ENCODE measurements at regions not wholly inside any gene's neighbourhood (a gene's known extent, or its start where the extent isn't known, plus 50 kb on each side); places are given as distances from the start of the nearest gene placed in this dataset.

DNA sequence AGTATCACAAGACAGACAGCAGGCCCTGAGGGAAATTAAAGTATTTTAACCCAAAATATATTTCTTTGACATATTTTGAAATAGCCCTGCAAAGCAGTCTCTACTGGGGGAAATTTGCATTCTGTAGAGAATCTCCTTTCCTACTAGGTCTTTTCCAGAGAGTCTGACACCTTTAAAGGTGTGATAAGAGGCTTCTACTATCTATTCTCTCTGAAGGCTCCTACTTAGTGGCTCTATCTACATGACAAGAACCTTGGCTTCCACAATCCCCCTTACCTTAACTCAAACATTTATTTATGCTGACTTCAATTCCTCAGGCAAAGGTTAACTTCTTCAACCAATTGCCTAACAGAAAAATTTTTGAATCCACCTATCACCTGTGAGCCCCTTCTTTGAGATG is 174.6 kb upstream of the GALNT5 start (continued):
- TF ChIP-seq, protein P1, sequence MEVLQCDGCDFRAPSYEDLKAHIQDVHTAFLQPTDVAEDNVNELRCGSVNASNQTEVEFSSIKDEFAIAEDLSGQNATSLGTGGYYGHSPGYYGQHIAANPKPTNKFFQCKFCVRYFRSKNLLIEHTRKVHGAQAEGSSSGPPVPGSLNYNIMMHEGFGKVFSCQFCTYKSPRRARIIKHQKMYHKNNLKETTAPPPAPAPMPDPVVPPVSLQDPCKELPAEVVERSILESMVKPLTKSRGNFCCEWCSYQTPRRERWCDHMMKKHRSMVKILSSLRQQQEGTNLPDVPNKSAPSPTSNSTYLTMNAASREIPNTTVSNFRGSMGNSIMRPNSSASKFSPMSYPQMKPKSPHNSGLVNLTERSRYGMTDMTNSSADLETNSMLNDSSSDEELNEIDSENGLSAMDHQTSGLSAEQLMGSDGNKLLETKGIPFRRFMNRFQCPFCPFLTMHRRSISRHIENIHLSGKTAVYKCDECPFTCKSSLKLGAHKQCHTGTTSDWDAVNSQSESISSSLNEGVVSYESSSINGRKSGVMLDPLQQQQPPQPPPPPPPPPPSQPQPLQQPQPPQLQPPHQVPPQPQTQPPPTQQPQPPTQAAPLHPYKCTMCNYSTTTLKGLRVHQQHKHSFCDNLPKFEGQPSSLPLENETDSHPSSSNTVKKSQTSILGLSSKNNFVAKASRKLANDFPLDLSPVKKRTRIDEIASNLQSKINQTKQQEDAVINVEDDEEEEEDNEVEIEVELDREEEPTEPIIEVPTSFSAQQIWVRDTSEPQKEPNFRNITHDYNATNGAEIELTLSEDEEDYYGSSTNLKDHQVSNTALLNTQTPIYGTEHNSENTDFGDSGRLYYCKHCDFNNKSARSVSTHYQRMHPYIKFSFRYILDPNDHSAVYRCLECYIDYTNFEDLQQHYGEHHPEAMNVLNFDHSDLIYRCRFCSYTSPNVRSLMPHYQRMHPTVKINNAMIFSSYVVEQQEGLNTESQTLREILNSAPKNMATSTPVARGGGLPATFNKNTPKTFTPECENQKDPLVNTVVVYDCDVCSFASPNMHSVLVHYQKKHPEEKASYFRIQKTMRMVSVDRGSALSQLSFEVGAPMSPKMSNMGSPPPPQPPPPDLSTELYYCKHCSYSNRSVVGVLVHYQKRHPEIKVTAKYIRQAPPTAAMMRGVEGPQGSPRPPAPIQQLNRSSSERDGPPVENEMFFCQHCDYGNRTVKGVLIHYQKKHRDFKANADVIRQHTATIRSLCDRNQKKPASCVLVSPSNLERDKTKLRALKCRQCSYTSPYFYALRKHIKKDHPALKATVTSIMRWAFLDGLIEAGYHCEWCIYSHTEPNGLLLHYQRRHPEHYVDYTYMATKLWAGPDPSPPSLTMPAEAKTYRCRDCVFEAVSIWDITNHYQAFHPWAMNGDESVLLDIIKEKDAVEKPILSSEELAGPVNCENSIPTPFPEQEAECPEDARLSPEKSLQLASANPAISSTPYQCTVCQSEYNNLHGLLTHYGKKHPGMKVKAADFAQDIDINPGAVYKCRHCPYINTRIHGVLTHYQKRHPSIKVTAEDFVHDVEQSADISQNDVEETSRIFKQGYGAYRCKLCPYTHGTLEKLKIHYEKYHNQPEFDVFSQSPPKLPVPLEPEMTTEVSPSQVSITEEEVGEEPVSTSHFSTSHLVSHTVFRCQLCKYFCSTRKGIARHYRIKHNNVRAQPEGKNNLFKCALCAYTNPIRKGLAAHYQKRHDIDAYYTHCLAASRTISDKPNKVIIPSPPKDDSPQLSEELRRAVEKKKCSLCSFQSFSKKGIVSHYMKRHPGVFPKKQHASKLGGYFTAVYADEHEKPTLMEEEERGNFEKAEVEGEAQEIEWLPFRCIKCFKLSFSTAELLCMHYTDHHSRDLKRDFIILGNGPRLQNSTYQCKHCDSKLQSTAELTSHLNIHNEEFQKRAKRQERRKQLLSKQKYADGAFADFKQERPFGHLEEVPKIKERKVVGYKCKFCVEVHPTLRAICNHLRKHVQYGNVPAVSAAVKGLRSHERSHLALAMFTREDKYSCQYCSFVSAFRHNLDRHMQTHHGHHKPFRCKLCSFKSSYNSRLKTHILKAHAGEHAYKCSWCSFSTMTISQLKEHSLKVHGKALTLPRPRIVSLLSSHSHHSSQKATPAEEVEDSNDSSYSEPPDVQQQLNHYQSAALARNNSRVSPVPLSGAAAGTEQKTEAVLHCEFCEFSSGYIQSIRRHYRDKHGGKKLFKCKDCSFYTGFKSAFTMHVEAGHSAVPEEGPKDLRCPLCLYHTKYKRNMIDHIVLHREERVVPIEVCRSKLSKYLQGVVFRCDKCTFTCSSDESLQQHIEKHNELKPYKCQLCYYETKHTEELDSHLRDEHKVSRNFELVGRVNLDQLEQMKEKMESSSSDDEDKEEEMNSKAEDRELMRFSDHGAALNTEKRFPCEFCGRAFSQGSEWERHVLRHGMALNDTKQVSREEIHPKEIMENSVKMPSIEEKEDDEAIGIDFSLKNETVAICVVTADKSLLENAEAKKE (CRISPR knock-in tag; IDR thresholded peaks at IDR 0.05), result 0 out of 2 replicates have a peak, but pooled peaks have one; percentile 55

DNA sequence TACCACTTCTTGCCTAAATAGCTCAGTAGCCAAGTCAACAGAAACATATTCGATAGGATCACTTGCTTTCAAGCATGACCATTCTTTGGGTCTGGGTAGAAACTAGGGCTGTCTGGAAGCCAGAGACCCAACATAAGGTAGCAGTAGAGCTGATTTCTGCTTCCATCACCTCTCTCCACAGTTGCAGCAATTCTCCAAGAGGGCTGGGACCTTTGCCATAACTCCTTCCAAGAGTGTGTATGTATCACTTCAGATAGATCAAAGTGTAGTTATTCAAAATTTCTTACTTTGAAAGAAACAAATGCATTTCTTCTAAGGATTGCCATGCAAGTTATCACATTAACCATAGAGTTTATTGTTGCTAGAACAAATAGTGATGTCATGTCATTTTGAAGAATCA is 172.0 kb upstream of the GALNT5 start:
- Mint-ChIP-seq H3K4me3 (no peak overlapping the region), H3K27ac (no peak overlapping the region), H3K9me3 (no peaks in the 10 kb centered on the region), H3K36me3 (ENCODE audit: low read depth) (no peaks in the 10 kb centered on the region), H3K4me1 (peaks cover 6% of the 10 kb centered on the region; the same call in 2 of the 3 replicates), H3K27me3 (ENCODE audit: insufficient read depth, low read depth, poor library complexity) (no peaks in the 10 kb centered on the region)
- H4K20me1 ChIP-seq (replicated peaks; ENCODE audit: insufficient read depth), result no peaks in the 10 kb centered on the region
- no peak overlapping the region for H3K27ac ChIP-seq (ENCODE audit: low read depth)
- no peak for ATAC-seq
- no peaks in the 10 kb centered on the region for H3F3A ChIP-seq (replicated peaks; ENCODE audit: low read depth)
- DNase-seq (ENCODE audit: low spot score), result no peak
- H3K9me2 ChIP-seq (ENCODE audit: insufficient read depth), result no peaks in the 10 kb centered on the region; the same call in 1 of the 2 replicates
- no peak overlapping the region for H2AFZ ChIP-seq
- no peak overlapping the region for H3K4me3 ChIP-seq
- H3K4me2 ChIP-seq, result no peak overlapping the region
- no peaks in the 10 kb centered on the region for H3K27me3 ChIP-seq (ENCODE audit: insufficient read depth)
- H3K4me1 ChIP-seq (ENCODE audit: insufficient read depth), result peaks cover 3% of the 10 kb centered on the region; the same call in 1 of the 2 replicates
- H3K79me2 ChIP-seq (replicated peaks; ENCODE audit: insufficient read depth), result no peaks in the 10 kb centered on the region
- H3K36me3 ChIP-seq (ENCODE audit: insufficient read depth), result no peaks in the 10 kb centered on the region
- TF ChIP-seq EZH2phosphoT487 (IDR thresholded peaks at IDR 0.05; ENCODE audit: unreplicated experiment), result no peak
- TF ChIP-seq ZNF114 (CRISPR knock-in tag; IDR thresholded peaks at IDR 0.05), result no peak
- TF ChIP-seq, protein P2, sequence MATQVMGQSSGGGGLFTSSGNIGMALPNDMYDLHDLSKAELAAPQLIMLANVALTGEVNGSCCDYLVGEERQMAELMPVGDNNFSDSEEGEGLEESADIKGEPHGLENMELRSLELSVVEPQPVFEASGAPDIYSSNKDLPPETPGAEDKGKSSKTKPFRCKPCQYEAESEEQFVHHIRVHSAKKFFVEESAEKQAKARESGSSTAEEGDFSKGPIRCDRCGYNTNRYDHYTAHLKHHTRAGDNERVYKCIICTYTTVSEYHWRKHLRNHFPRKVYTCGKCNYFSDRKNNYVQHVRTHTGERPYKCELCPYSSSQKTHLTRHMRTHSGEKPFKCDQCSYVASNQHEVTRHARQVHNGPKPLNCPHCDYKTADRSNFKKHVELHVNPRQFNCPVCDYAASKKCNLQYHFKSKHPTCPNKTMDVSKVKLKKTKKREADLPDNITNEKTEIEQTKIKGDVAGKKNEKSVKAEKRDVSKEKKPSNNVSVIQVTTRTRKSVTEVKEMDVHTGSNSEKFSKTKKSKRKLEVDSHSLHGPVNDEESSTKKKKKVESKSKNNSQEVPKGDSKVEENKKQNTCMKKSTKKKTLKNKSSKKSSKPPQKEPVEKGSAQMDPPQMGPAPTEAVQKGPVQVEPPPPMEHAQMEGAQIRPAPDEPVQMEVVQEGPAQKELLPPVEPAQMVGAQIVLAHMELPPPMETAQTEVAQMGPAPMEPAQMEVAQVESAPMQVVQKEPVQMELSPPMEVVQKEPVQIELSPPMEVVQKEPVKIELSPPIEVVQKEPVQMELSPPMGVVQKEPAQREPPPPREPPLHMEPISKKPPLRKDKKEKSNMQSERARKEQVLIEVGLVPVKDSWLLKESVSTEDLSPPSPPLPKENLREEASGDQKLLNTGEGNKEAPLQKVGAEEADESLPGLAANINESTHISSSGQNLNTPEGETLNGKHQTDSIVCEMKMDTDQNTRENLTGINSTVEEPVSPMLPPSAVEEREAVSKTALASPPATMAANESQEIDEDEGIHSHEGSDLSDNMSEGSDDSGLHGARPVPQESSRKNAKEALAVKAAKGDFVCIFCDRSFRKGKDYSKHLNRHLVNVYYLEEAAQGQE (IDR thresholded peaks at IDR 0.05; ENCODE audit: unreplicated experiment), result no peak
- TF ChIP-seq, protein P1 (CRISPR knock-in tag; IDR thresholded peaks at IDR 0.05), result no peak
- no peak for TF ChIP-seq POLR2AphosphoS5 (IDR thresholded peaks at IDR 0.05; ENCODE audit: low read depth)
- no peak for TF ChIP-seq ZNF331 (CRISPR knock-in tag; IDR thresholded peaks at IDR 0.05; ENCODE audit: low read depth)
